H1 (cell line): ENCODE measurements at regions not wholly inside any gene's neighbourhood (a gene's known extent, or its start where the extent isn't known, plus 50 kb on each side); places are given as distances from the start of the nearest gene placed in this dataset.
"Not testable (repeated sequence)": the region's sequence is repeated elsewhere in the genome, so short reads cannot be mapped to it uniquely, and the experiment has no call there.

Experiments used
- CTCF ChIA-PET: fragments of 300-600 bp; sonication (Branson Sonifier 250); formaldehyde crosslinking; loops from one replicate; lab custom pipeline; 2021; ENCODE audit not compliant: partially characterized antibody; lab: Charles Lee
- POLR2A ChIA-PET: fragments of 300-600 bp; sonication (Branson Sonifier 250); formaldehyde crosslinking; loops from one replicate; lab custom pipeline; 2021; ENCODE audit warnings: inconsistent platforms; ENCODE audit not compliant: partially characterized antibody; lab: Charles Lee
- DNase-seq, 2 experiments: peaks; one replicate each; pipeline versions ENCODE4 v3.0.0 to v3.0.0-alpha.2; 2010 to 2022; ENCODE audit warnings: low spot score in 2 of 2, low read depth in 1 of 2, mixed read lengths in 1 of 2
- FAIRE-seq: peaks from 2 replicates; lab custom pipeline; 2011; peaks lifted over from hg19 to GRCh38; lab: Jason Lieb, UNC
- H2AFZ ChIP-seq: 2 replicates; pipeline ENCODE4 v1.8.1; 2012; ENCODE audit warnings: low read length, inconsistent platforms
- H2AK5ac ChIP-seq: 2 replicates; pipeline ENCODE4 v1.6.1; 2013; ENCODE audit warnings: low read depth, low read length
- H2BK120ac ChIP-seq: replicated peaks from 2 replicates; pipeline ENCODE3; 2013; ENCODE audit warnings: low read depth, low read length, inconsistent platforms
- H2BK12ac ChIP-seq: 2 replicates; pipeline ENCODE4 v1.6.1; 2013; ENCODE audit warnings: low read depth, low read length
- H2BK15ac ChIP-seq: 2 replicates; pipeline ENCODE4 v1.6.1; 2013; ENCODE audit warnings: low read length
- H2BK20ac ChIP-seq: 2 replicates; pipeline ENCODE4 v1.6.1; 2013; ENCODE audit warnings: low read length
- H2BK5ac ChIP-seq: 2 replicates; pipeline ENCODE4 v1.6.1; 2013; ENCODE audit warnings: low read depth, low read length
- H3K14ac ChIP-seq: 2 replicates; pipeline ENCODE4 v1.6.1; 2013; ENCODE audit warnings: inconsistent platforms; ENCODE audit not compliant: insufficient read length
- H3K18ac ChIP-seq: 2 replicates; pipeline ENCODE4 v1.6.1; 2013; ENCODE audit warnings: low read length; ENCODE audit errors: extremely low read depth
- H3K23ac ChIP-seq: 2 replicates; pipeline ENCODE4 v1.6.1; 2013; ENCODE audit warnings: inconsistent platforms; ENCODE audit not compliant: insufficient read length
- H3K23me2 ChIP-seq: 2 replicates; pipeline ENCODE4 v1.6.1; 2013; ENCODE audit warnings: low read depth, low read length
- H3K27ac ChIP-seq: 2 replicates; pipeline ENCODE4 v1.6.1; 2011; ENCODE audit warnings: low read depth, low read length, inconsistent platforms
- H3K27me3 ChIP-seq, 4 experiments: replicated peaks in 1 of 4; 1 replicate in 1 of 4; 2 replicates in 3 of 4; pipeline versions ENCODE4 v1.6.1 to v1.8.1; 2011 to 2013; ENCODE audit warnings: low read length in 3 of 4, mild to moderate bottlenecking in 3 of 4, inconsistent platforms in 2 of 4, mixed read lengths in 2 of 4, moderate library complexity in 1 of 4; ENCODE audit not compliant: control insufficient read depth in 3 of 4, insufficient read depth in 3 of 4; ENCODE audit errors: extremely low read depth in 1 of 4
- H3K36me3 ChIP-seq, 4 experiments: 2 replicates each; pipeline versions ENCODE4 v1.6.1 to v1.8.1; 2011 to 2013; ENCODE audit warnings: mild to moderate bottlenecking in 4 of 4, low read length in 3 of 4, moderate library complexity in 2 of 4, control low read depth in 1 of 4, inconsistent platforms in 1 of 4; ENCODE audit not compliant: insufficient read depth in 4 of 4, control insufficient read depth in 2 of 4
- H3K4ac ChIP-seq: replicated peaks from 2 replicates; pipeline ENCODE3; 2013; ENCODE audit warnings: low read length, low read depth, mixed read lengths, inconsistent platforms; ENCODE audit not compliant: insufficient read length
- H3K4me1 ChIP-seq, 4 experiments: replicated peaks in 1 of 4; 1 replicate in 1 of 4; 2 replicates in 3 of 4; pipeline versions ENCODE4 v1.6.1 to v1.8.1; 2011 to 2013; ENCODE audit warnings: low read length in 3 of 4, inconsistent platforms in 2 of 4, mixed read lengths in 1 of 4; ENCODE audit not compliant: insufficient read depth in 4 of 4, control insufficient read depth in 3 of 4
- H3K4me2 ChIP-seq, 2 experiments: 2 replicates each; pipeline versions ENCODE4 v1.6.1 to v1.8.1; 2011 to 2013; ENCODE audit warnings: low read depth in 2 of 2, low read length in 2 of 2, control low read depth in 1 of 2, inconsistent platforms in 1 of 2, mild to moderate bottlenecking in 1 of 2; ENCODE audit not compliant: insufficient read depth in 1 of 2
- H3K4me3 ChIP-seq, 4 experiments: fragments of 200-600, 300-600 bp in 1 of 4; sonication (generic), shearing (Covaris generic), sonication (Bioruptor Twin) in 1 of 4; 2 replicates each; pipeline versions ENCODE4 v1.5.1 to v1.8.1; 2011 to 2016; ENCODE audit warnings: low read length in 4 of 4, low read depth in 3 of 4, control low read depth in 2 of 4, inconsistent platforms in 2 of 4, mild to moderate bottlenecking in 2 of 4, mixed read lengths in 1 of 4, moderate library complexity in 1 of 4; ENCODE audit not compliant: insufficient read depth in 2 of 4; ENCODE audit errors: extremely low read depth in 1 of 4
- H3K56ac ChIP-seq: replicated peaks from 2 replicates; pipeline ENCODE3; 2013; ENCODE audit warnings: low read depth, mild to moderate bottlenecking, mixed read lengths, low read length, inconsistent platforms; ENCODE audit not compliant: insufficient read length
- H3K79me1 ChIP-seq: 2 replicates; pipeline ENCODE4 v1.6.1; 2013; ENCODE audit warnings: low read depth, low read length, control low read depth
- H3K79me2 ChIP-seq, 2 experiments: 2 replicates each; pipeline versions ENCODE4 v1.6.1 to v1.8.1; 2012 to 2013; ENCODE audit warnings: low read length in 2 of 2, mild to moderate bottlenecking in 2 of 2, inconsistent platforms in 1 of 2; ENCODE audit not compliant: insufficient read depth in 2 of 2, control insufficient read depth in 1 of 2
- H3K9ac ChIP-seq, 4 experiments: replicated peaks in 1 of 4; 1 replicate in 1 of 4; 2 replicates in 3 of 4; pipeline versions ENCODE4 v1.6.1 to v1.8.1; 2011 to 2013; ENCODE audit warnings: low read depth in 3 of 4, low read length in 3 of 4, control low read depth in 2 of 4, mild to moderate bottlenecking in 2 of 4, moderate library complexity in 2 of 4, inconsistent platforms in 1 of 4; ENCODE audit errors: extremely low read depth in 1 of 4
- H3K9me3 ChIP-seq, 2 experiments: 2 replicates each; pipeline versions ENCODE4 v1.6.1 to v1.8.1; 2012 to 2013; ENCODE audit warnings: mild to moderate bottlenecking in 2 of 2, moderate library complexity in 2 of 2, control low read depth in 1 of 2, inconsistent platforms in 1 of 2, low read depth in 1 of 2, low read length in 1 of 2, mixed read lengths in 1 of 2; ENCODE audit not compliant: insufficient read depth in 2 of 2
- H4K20me1 ChIP-seq, 2 experiments: replicated peaks in 1 of 2; 2 replicates each; pipeline versions ENCODE3 to v1.8.1; 2011 to 2013; ENCODE audit warnings: inconsistent platforms in 2 of 2, low read length in 2 of 2, mild to moderate bottlenecking in 1 of 2; ENCODE audit not compliant: insufficient read depth in 2 of 2, control insufficient read depth in 1 of 2
- H4K5ac ChIP-seq: 2 replicates; pipeline ENCODE4 v1.6.1; 2013; ENCODE audit warnings: low read length, low read depth, mixed read lengths, inconsistent platforms; ENCODE audit not compliant: insufficient read length
- H4K8ac ChIP-seq: 2 replicates; pipeline ENCODE4 v1.8.0; 2013; ENCODE audit warnings: mild to moderate bottlenecking, moderate library complexity, low read length, inconsistent platforms; ENCODE audit not compliant: insufficient read depth; ENCODE audit errors: extremely low read depth
- H4K91ac ChIP-seq: replicated peaks from 2 replicates; pipeline ENCODE3; 2013; ENCODE audit warnings: low read length, mixed read lengths, inconsistent platforms; ENCODE audit not compliant: insufficient read length
- WGBS, 2 experiments: shearing (Covaris generic) in 1 of 2; methylation state at CpG; one replicate each; pipeline versions ENCODE4 v1.1.6 to v1.1.7; 2013 to 2015; ENCODE audit warnings: low lambda C conversion rate in 2 of 2, mixed read lengths in 2 of 2, inconsistent platforms in 1 of 2, low coverage in 1 of 2, missing lambda C conversion rate in 1 of 2; ENCODE audit not compliant: insufficient replicate concordance in 2 of 2, insufficient coverage in 1 of 2, insufficient read length in 1 of 2; ENCODE audit errors: extremely low coverage in 1 of 2, missing lambda C conversion rate in 1 of 2; 5-methylcytosine and 5-hydroxymethylcytosine counted together

DNA sequence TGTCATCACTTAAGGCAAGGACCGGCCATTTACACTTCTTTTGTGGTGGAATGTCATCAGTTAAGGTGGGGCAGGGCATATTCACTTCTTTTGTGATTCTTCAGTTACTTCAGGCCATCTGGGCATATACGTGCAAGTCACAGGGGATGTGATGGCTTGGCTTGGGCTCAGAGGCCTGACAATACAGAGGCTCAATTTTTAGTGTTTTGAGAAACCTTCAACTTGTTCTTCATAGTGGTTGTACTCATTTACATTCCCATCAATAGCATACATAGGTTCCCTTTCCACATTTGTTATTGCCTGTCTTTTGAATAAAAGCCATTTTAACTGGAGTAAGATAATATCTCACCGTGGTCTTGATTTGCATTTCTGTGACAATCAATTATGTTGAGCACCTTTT, 366.8 kb upstream of the KIF2B start:
- H2AK5ac ChIP-seq, H3K18ac ChIP-seq, H2AFZ ChIP-seq, H4K8ac ChIP-seq, POLR2A ChIA-PET, H3K23me2 ChIP-seq, H3K4me3 ChIP-seq, H4K5ac ChIP-seq, CTCF ChIA-PET, H4K91ac ChIP-seq, H3K9ac ChIP-seq, H3K4me1 ChIP-seq, H3K79me2 ChIP-seq, H3K4me2 ChIP-seq, H3K56ac ChIP-seq, H3K27me3 ChIP-seq, H2BK20ac ChIP-seq, H4K20me1 ChIP-seq, H3K79me1 ChIP-seq, H3K14ac ChIP-seq, FAIRE-seq, H3K27ac ChIP-seq, H2BK12ac ChIP-seq, H2BK15ac ChIP-seq, H3K23ac ChIP-seq, H3K4ac ChIP-seq: not testable (repeated sequence)
- H2BK5ac ChIP-seq = peak overlapping the region; percentile 96; the same call in 1 of the 2 replicates
- peak in 1 of 2 experiments; percentile 2 for DNase-seq
- WGBS, 2 experiments = 3% methylated on average over 2 of the region's 3 CpGs; no CpG with 5 or more reads in 1 of the 2 experiments
- peaks cover 21 to 27% of the 10 kb centered on the region in 2 experiments for H3K9me3 ChIP-seq
- peak overlapping the region; percentile 83 for H2BK120ac ChIP-seq
- H3K36me3 ChIP-seq = peaks cover 0 to 17% (median 7%) of the 10 kb centered on the region in 4 experiments; a peak in 3 of 8 replicates
